ENCODE measurements at regions not wholly inside any gene's neighbourhood (a gene's known extent, or its start where the extent isn't known, plus 50 kb on each side); places are given as distances from the start of the nearest gene placed in this dataset.
"Not testable (repeated sequence)": the region's sequence is repeated elsewhere in the genome, so short reads cannot be mapped to it uniquely, and the experiment has no call there.

- H3K27ac ChIP-seq (ENCODE audit: low read length); intact Hi-C loops (cut with micrococcal nuclease; ENCODE audit: unreplicated experiment); POLR2A ChIA-PET; H3K36me3 ChIP-seq (ENCODE audit: control insufficient read depth, insufficient read depth, low read length); in situ Hi-C loops (cut with HindIII; ENCODE audit: low pct_unique_long_range_greater_than_20kb, low sequenced_read_pairs); DNase-seq (ENCODE audit: low read depth, low spot score); H3K9me3 ChIP-seq (ENCODE audit: control insufficient read depth, insufficient read depth, low read depth, low read length); H3K27me3 ChIP-seq (ENCODE audit: control insufficient read depth, insufficient read depth, low read length); BruUV-seq (replicated peaks); CTCF ChIA-PET; ATAC-seq; H3K4me1 ChIP-seq (ENCODE audit: control insufficient read depth, insufficient read depth, low read length): not testable (repeated sequence)
- H3K4me3 ChIP-seq (ENCODE audit: low read depth in 2 of 2, low read length in 2 of 2) = peak overlapping the region; percentile 17 to 44
These were observed 95.3 kb upstream of the ZNF322 start for GRCh38 chr6:26754801-26755200.

DNA sequence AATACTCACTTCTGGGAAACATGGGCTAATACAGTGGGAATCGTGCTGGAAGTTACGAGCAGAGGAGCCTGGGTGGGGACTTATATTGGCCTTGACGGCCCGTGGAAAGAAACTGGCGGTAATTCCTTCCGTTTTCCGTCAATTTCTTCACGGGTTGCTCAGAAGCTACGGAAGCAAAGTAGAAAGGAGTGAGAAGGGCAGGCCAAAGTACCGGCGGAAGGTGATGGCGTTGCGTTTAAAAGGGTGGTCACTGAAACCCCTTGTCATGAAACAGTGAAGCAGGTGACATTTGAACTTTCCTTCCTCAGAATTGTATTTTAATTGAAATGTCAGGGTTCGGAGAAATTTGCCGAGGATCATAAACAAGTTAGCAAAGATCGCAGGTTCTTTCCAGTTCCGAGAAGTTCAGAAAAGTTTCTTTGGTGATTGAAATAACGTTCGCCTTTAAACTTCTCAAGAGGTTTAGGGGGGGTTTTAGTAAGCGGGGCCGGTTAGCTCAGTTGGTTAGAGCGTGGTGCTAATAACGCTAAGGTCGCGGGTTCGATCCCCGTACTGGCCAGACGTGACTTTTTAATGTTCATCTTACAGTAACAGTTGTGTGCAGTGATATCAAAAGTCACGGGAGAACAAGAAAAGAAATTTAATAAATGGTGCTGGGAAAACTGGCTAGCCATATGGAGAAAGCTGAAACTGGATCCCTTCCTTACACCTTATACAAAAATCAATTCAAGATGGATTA lies 96.7 kb upstream of the ZNF322 start:
- Histone ChIP-seq H3K4me3 (ENCODE audit: low read depth in 2 of 2, low read length in 2 of 2) (peak overlapping the region; percentile 57 to 79), H3K27ac (ENCODE audit: low read length) (peak overlapping the region; percentile 65)
- H3K4me1 ChIP-seq (ENCODE audit: control insufficient read depth, insufficient read depth, low read length); CTCF ChIA-PET; H3K9me3 ChIP-seq (ENCODE audit: control insufficient read depth, insufficient read depth, low read depth, low read length); in situ Hi-C loops (cut with HindIII; ENCODE audit: low pct_unique_long_range_greater_than_20kb, low sequenced_read_pairs); POLR2A ChIA-PET; intact Hi-C loops (cut with micrococcal nuclease; ENCODE audit: unreplicated experiment); H3K27me3 ChIP-seq (ENCODE audit: control insufficient read depth, insufficient read depth, low read length); H3K36me3 ChIP-seq (ENCODE audit: control insufficient read depth, insufficient read depth, low read length): not testable (repeated sequence)
- BruUV-seq (replicated peaks) = TSS peak; percentile 100
- ATAC-seq (peak; percentile 100), DNase-seq (ENCODE audit: low read depth, low spot score) (peak; percentile 93)

GRCh38 chr6:26766203-26766902 lies 106.8 kb upstream of the ZNF322 start:
- DNase-seq (ENCODE audit: low read depth, low spot score); BruUV-seq (replicated peaks); H3K4me1 ChIP-seq (ENCODE audit: control insufficient read depth, insufficient read depth, low read length); CTCF ChIA-PET; intact Hi-C loops (cut with micrococcal nuclease; ENCODE audit: unreplicated experiment); POLR2A ChIA-PET; in situ Hi-C loops (cut with HindIII; ENCODE audit: low pct_unique_long_range_greater_than_20kb, low sequenced_read_pairs); H3K4me3 ChIP-seq (ENCODE audit: low read depth in 2 of 2, low read length in 2 of 2); H3K27me3 ChIP-seq (ENCODE audit: control insufficient read depth, insufficient read depth, low read length); H3K36me3 ChIP-seq (ENCODE audit: control insufficient read depth, insufficient read depth, low read length); H3K27ac ChIP-seq (ENCODE audit: low read length); H3K9me3 ChIP-seq (ENCODE audit: control insufficient read depth, insufficient read depth, low read depth, low read length): not testable (repeated sequence)
- peak; percentile 97 for ATAC-seq

- DNase-seq (ENCODE audit: low read depth, low spot score); H3K27me3 ChIP-seq (ENCODE audit: control insufficient read depth, insufficient read depth, low read length); H3K9me3 ChIP-seq (ENCODE audit: control insufficient read depth, insufficient read depth, low read depth, low read length); BruUV-seq (replicated peaks); in situ Hi-C loops (cut with HindIII; ENCODE audit: low pct_unique_long_range_greater_than_20kb, low sequenced_read_pairs); CTCF ChIA-PET; H3K27ac ChIP-seq (ENCODE audit: low read length); H3K4me1 ChIP-seq (ENCODE audit: control insufficient read depth, insufficient read depth, low read length); POLR2A ChIA-PET; H3K36me3 ChIP-seq (ENCODE audit: control insufficient read depth, insufficient read depth, low read length); intact Hi-C loops (cut with micrococcal nuclease; ENCODE audit: unreplicated experiment); H3K4me3 ChIP-seq (ENCODE audit: low read depth in 2 of 2, low read length in 2 of 2): not testable (repeated sequence)
- peak; percentile 80 for ATAC-seq
These were observed 111.6 kb upstream of the ZNF322 start for GRCh38 chr6:26770941-26771666.

- DNase-seq (ENCODE audit: low read depth, low spot score); H3K27ac ChIP-seq (ENCODE audit: low read length); H3K4me1 ChIP-seq (ENCODE audit: control insufficient read depth, insufficient read depth, low read length); H3K36me3 ChIP-seq (ENCODE audit: control insufficient read depth, insufficient read depth, low read length); POLR2A ChIA-PET; intact Hi-C loops (cut with micrococcal nuclease; ENCODE audit: unreplicated experiment); in situ Hi-C loops (cut with HindIII; ENCODE audit: low pct_unique_long_range_greater_than_20kb, low sequenced_read_pairs); CTCF ChIA-PET; H3K9me3 ChIP-seq (ENCODE audit: control insufficient read depth, insufficient read depth, low read depth, low read length); BruUV-seq (replicated peaks); H3K4me3 ChIP-seq (ENCODE audit: low read depth in 2 of 2, low read length in 2 of 2); H3K27me3 ChIP-seq (ENCODE audit: control insufficient read depth, insufficient read depth, low read length): not testable (repeated sequence)
- peak; percentile 63 for ATAC-seq
These were observed 113.9 kb upstream of the ZNF322 start for GRCh38 chr6:26773414-26773813.

- in situ Hi-C loops (cut with HindIII; ENCODE audit: low pct_unique_long_range_greater_than_20kb, low sequenced_read_pairs); H3K36me3 ChIP-seq (ENCODE audit: control insufficient read depth, insufficient read depth, low read length); DNase-seq (ENCODE audit: low read depth, low spot score); H3K27ac ChIP-seq (ENCODE audit: low read length); POLR2A ChIA-PET; CTCF ChIA-PET; H3K27me3 ChIP-seq (ENCODE audit: control insufficient read depth, insufficient read depth, low read length); H3K4me3 ChIP-seq (ENCODE audit: low read depth in 2 of 2, low read length in 2 of 2); H3K4me1 ChIP-seq (ENCODE audit: control insufficient read depth, insufficient read depth, low read length); H3K9me3 ChIP-seq (ENCODE audit: control insufficient read depth, insufficient read depth, low read depth, low read length); intact Hi-C loops (cut with micrococcal nuclease; ENCODE audit: unreplicated experiment): not testable (repeated sequence)
- peak; percentile 99 for ATAC-seq
- TSS peak; percentile 100 for BruUV-seq (replicated peaks)
These were observed 121.0 kb upstream of the ZNF322 start for GRCh38 chr6:26780563-26780962.

- BruUV-seq (replicated peaks); DNase-seq (ENCODE audit: low read depth, low spot score); H3K27ac ChIP-seq (ENCODE audit: low read length): not testable (repeated sequence)
These were observed 136.1 kb upstream of the ZNF322 start for GRCh38 chr6:26795474-26796307.

More at GRCh38 chr6:26795474-26796307, 136.1 kb upstream of the ZNF322 start:
- H3K9me3 ChIP-seq (ENCODE audit: control insufficient read depth, insufficient read depth, low read depth, low read length); CTCF ChIA-PET; H3K36me3 ChIP-seq (ENCODE audit: control insufficient read depth, insufficient read depth, low read length); H3K4me1 ChIP-seq (ENCODE audit: control insufficient read depth, insufficient read depth, low read length); POLR2A ChIA-PET; in situ Hi-C loops (cut with HindIII; ENCODE audit: low pct_unique_long_range_greater_than_20kb, low sequenced_read_pairs); H3K4me3 ChIP-seq (ENCODE audit: low read depth in 2 of 2, low read length in 2 of 2); H3K27me3 ChIP-seq (ENCODE audit: control insufficient read depth, insufficient read depth, low read length); intact Hi-C loops (cut with micrococcal nuclease; ENCODE audit: unreplicated experiment): not testable (repeated sequence)
- ATAC-seq = peak; percentile 84

Measured in Panc1 (cell line).